SK-N-SH (cell line): ENCODE measurements at regions not wholly inside any gene's neighbourhood (a gene's known extent, or its start where the extent isn't known, plus 50 kb on each side); places are given as distances from the start of the nearest gene placed in this dataset.

Source experiments
- CTCF ChIA-PET: fragments of 300-600, 350-600 bp; formaldehyde crosslinking; extraction: SDS; loops from one replicate; lab custom pipeline; 2021; lab: Yijun Ruan, JAX
- POLR2A ChIA-PET: fragments of 350-600 bp; sonication (Branson Sonifier 250); formaldehyde crosslinking; extraction: SDS; loops from one replicate; lab custom pipeline; 2020; ENCODE audit warnings: antibody characterized with exemption, inconsistent platforms; lab: Yijun Ruan, JAX
- DNase-seq: peaks from one replicate; pipeline ENCODE4 v3.0.0; 2012
- H2AFZ ChIP-seq: fragments of 200-600 bp; sonication (generic); 2 replicates; pipeline ENCODE4 v1.8.1; 2016; ENCODE audit warnings: antibody characterized with exemption, mild to moderate bottlenecking, low read depth
- H3F3A ChIP-seq: fragments of 200-600 bp; sonication (generic); replicated peaks from 2 replicates; pipeline ENCODE3; 2016; ENCODE audit warnings: antibody characterized with exemption, mild to moderate bottlenecking; ENCODE audit not compliant: insufficient read depth
- H3K27ac ChIP-seq, 2 experiments: fragments of 200-500 bp in 1 of 2; fragments of 200-600 bp in 1 of 2; sonication (Bioruptor generic) in 1 of 2; sonication (generic), shearing (Covaris generic) in 1 of 2; 2 replicates each; pipeline versions ENCODE4 v1.5.1 to v1.6.1; 2014 to 2016; ENCODE audit warnings: low read depth in 2 of 2, inconsistent platforms in 1 of 2, low read length in 1 of 2, mild to moderate bottlenecking in 1 of 2, mixed read lengths in 1 of 2
- H3K27me3 ChIP-seq: fragments of 200-600 bp; sonication (generic), shearing (Covaris generic); 2 replicates; pipeline ENCODE4 v1.6.1; 2016; ENCODE audit warnings: mixed run types; ENCODE audit not compliant: insufficient read depth
- H3K36me3 ChIP-seq, 2 experiments: fragments of 200-500 bp in 1 of 2; fragments of 200-600 bp in 1 of 2; sonication (Bioruptor generic) in 1 of 2; sonication (generic) in 1 of 2; replicated peaks in 1 of 2; 2 replicates each; pipeline versions ENCODE3 to v1.5.1; 2014 to 2016; ENCODE audit warnings: low read length in 1 of 2, mild to moderate bottlenecking in 1 of 2; ENCODE audit not compliant: insufficient read depth in 2 of 2, control insufficient read depth in 1 of 2
- H3K4me1 ChIP-seq, 2 experiments: fragments of 200-500 bp in 1 of 2; fragments of 200-600 bp in 1 of 2; sonication (Bioruptor generic) in 1 of 2; sonication (generic), shearing (Covaris generic) in 1 of 2; 2 replicates each; pipeline versions ENCODE4 v1.5.1 to v1.6.1; 2014 to 2016; ENCODE audit warnings: low read depth in 1 of 2, low read length in 1 of 2, mixed run types in 1 of 2; ENCODE audit not compliant: insufficient read depth in 2 of 2, control insufficient read depth in 1 of 2
- H3K4me2 ChIP-seq: fragments of 200-600 bp; sonication (generic), shearing (Covaris generic); 2 replicates; pipeline ENCODE4 v1.6.1; 2017; ENCODE audit warnings: mixed run types
- H3K4me3 ChIP-seq, 2 experiments: fragments of 200-500 bp in 1 of 2; fragments of 200-600 bp in 1 of 2; sonication (Bioruptor generic) in 1 of 2; sonication (generic), shearing (Covaris generic) in 1 of 2; 2 replicates each; pipeline versions ENCODE4 v1.5.1 to v1.8.1; 2014 to 2016; ENCODE audit warnings: low read depth in 2 of 2, inconsistent platforms in 1 of 2, low read length in 1 of 2, mild to moderate bottlenecking in 1 of 2, mixed read lengths in 1 of 2, moderate library complexity in 1 of 2
- H3K79me2 ChIP-seq: fragments of 200-600 bp; sonication (generic); 2 replicates; pipeline ENCODE4 v1.8.1; 2017; ENCODE audit warnings: mild to moderate bottlenecking; ENCODE audit not compliant: insufficient read depth
- H3K9ac ChIP-seq: fragments of 200-600 bp; sonication (generic); 2 replicates; pipeline ENCODE4 v1.6.1; 2017; ENCODE audit warnings: mixed run types
- H3K9me2 ChIP-seq: fragments of 200-600 bp; sonication (generic); 2 replicates; pipeline ENCODE4 v1.6.1; 2017; ENCODE audit warnings: mixed run types
- H3K9me3 ChIP-seq: fragments of 200-600 bp; sonication (generic); 2 replicates; pipeline ENCODE4 v1.6.1; 2017; ENCODE audit warnings: mixed run types, mild to moderate bottlenecking, moderate library complexity
- H4K20me1 ChIP-seq: fragments of 200-600 bp; sonication (generic); 2 replicates; pipeline ENCODE4 v1.6.1; 2017; ENCODE audit warnings: mild to moderate bottlenecking, mixed run types; ENCODE audit not compliant: insufficient read depth
- ELF1 ChIP-seq: IDR thresholded peaks from 2 replicates; pipeline ENCODE4 v1.4.0; 2012
- EP300 ChIP-seq, 2 experiments: IDR thresholded peaks; 2 replicates each; pipeline versions ENCODE4 v1.4.0 to v1.6.1; 2012; ENCODE audit warnings: borderline replicate concordance in 1 of 2, low read depth in 1 of 2, low read length in 1 of 2
- GATA2 ChIP-seq: sonication (generic); formaldehyde crosslinking; IDR thresholded peaks from 2 replicates; pipeline ENCODE4 v1.5.0; 2020; ENCODE audit warnings: mild to moderate bottlenecking, missing genetic modification reagents
- MXI1 ChIP-seq: IDR thresholded peaks from 2 replicates; pipeline ENCODE4 v1.6.1; 2012; ENCODE audit warnings: mild to moderate bottlenecking, low read depth, low read length, improper control_type of control experiment
- NRF1 ChIP-seq: IDR thresholded peaks from 2 replicates; pipeline ENCODE4 v1.6.1; 2012; ENCODE audit warnings: low read depth, mild to moderate bottlenecking, low read length
- POLR2AphosphoS5 ChIP-seq: IDR thresholded peaks from 2 replicates; pipeline ENCODE4 v1.6.1; 2012; ENCODE audit warnings: low read depth, low read length
- RAD21 ChIP-seq: IDR thresholded peaks from 2 replicates; pipeline ENCODE4 v1.6.1; 2012; ENCODE audit warnings: mild to moderate bottlenecking, low read length
- TAF1 ChIP-seq: IDR thresholded peaks from 2 replicates; pipeline ENCODE4 v1.6.1; 2012; ENCODE audit warnings: low read depth, mild to moderate bottlenecking, low read length, moderate library complexity, borderline replicate concordance
- TCF12 ChIP-seq: IDR thresholded peaks from 2 replicates; pipeline ENCODE4 v1.4.0; 2012
- YY1 ChIP-seq: IDR thresholded peaks from 2 replicates; pipeline ENCODE4 v1.4.0; 2012; ENCODE audit warnings: low read depth, mild to moderate bottlenecking
- WGBS: methylation state at CpG from one replicate; pipeline ENCODE4 v1.1.6; 2017; ENCODE audit warnings: low lambda C conversion rate; 5-methylcytosine and 5-hydroxymethylcytosine counted together
- TF ChIP-seq, protein P1 (sequence below): fragments of 150-350 bp; IDR thresholded peaks from 2 replicates; pipeline ENCODE4 v1.6.1; 2016; ENCODE audit warnings: mild to moderate bottlenecking, low read depth, low read length
- TF ChIP-seq, protein P2 (sequence below): IDR thresholded peaks from 2 replicates; pipeline ENCODE4 v1.6.1; 2012; ENCODE audit warnings: mild to moderate bottlenecking, low read depth, low read length, moderate library complexity
- TF ChIP-seq, protein P3 (sequence below): IDR thresholded peaks from 2 replicates; pipeline ENCODE4 v1.4.0; 2012; ENCODE audit warnings: low read depth, borderline replicate concordance
- TF ChIP-seq, protein P4 (sequence below): fragments of 200-600 bp; sonication (generic); IDR thresholded peaks from 2 replicates; pipeline ENCODE4 v1.6.1; 2017; ENCODE audit warnings: antibody characterized with exemption, mild to moderate bottlenecking, moderate library complexity

DNA sequence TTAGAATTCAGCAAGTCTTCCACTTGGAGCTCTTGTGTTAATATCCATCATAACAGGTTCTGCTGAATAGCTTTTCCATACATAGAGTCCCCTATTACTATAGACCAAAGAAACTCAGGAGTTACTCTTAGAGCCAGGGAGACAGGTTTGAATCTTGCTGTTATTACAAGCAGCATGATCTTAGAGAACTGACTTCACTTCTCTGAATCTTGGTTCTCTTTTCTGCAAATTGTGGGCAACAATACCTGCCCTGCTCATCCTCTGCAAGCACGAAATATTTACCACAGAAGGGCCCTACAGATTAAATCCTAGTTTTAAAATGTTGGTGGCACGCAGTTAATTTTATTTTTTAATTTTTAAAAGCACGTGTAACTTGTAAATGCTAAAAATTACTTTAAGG, 111.7 kb downstream of the TLR4 start (continued):
- no peak for TF ChIP-seq TAF1
- TF ChIP-seq, all 33 proteins: peak for 0

DNA sequence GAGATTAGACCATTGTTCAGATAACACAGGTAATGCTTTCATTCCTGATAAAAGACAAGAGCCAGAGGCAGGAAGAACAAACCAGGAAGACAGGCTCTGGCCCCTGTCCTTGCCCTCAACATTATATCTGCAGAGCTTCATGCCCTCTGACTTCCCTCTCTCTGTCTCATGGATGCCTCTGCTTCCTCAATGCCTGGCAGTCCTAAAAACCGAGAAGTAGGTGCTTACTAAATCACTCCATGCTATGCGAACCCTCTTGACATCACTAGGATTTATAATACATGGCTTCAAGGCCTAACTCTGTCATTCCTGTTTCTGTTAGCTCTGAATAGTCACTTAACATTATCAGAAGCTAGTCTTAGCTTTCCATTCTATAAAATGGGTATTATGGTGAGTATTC, 117.8 kb downstream of the TLR4 start:
- Histone ChIP-seq H3K9me3 (no peaks in the 10 kb centered on the region), H3K79me2 (no peaks in the 10 kb centered on the region), H3F3A (no peaks in the 10 kb centered on the region), H3K4me3 (no peak overlapping the region), H3K36me3 (no peaks in the 10 kb centered on the region), H3K9ac (no peak overlapping the region), H3K27ac (no peak overlapping the region), H4K20me1 (no peaks in the 10 kb centered on the region), H3K9me2 (no peaks in the 10 kb centered on the region), H3K4me1 (no peaks in the 10 kb centered on the region; a peak in 1 of 4 replicates), H2AFZ (no peak overlapping the region), H3K27me3 (no peaks in the 10 kb centered on the region), H3K4me2 (no peak overlapping the region)
- no peak for DNase-seq
- ChIA-PET CTCF (no interaction called here), POLR2A (no interaction called here)
- TF ChIP-seq GATA2 (CRISPR knock-in tag) (no peak), ELF1 (no peak), TCF12 (no peak), YY1 (no peak), POLR2AphosphoS5 (no peak), EP300 (IDR thresholded peaks at IDR 0.05; ENCODE audit: borderline replicate concordance in 1 of 2, low read depth in 1 of 2, low read length in 1 of 2) (no peak), MXI1 (no peak), TAF1 (no peak), NRF1 (no peak), RAD21 (no peak)
- TF ChIP-seq, protein P1, sequence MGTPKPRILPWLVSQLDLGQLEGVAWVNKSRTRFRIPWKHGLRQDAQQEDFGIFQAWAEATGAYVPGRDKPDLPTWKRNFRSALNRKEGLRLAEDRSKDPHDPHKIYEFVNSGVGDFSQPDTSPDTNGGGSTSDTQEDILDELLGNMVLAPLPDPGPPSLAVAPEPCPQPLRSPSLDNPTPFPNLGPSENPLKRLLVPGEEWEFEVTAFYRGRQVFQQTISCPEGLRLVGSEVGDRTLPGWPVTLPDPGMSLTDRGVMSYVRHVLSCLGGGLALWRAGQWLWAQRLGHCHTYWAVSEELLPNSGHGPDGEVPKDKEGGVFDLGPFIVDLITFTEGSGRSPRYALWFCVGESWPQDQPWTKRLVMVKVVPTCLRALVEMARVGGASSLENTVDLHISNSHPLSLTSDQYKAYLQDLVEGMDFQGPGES, result no peak
- TF ChIP-seq, protein P2, sequence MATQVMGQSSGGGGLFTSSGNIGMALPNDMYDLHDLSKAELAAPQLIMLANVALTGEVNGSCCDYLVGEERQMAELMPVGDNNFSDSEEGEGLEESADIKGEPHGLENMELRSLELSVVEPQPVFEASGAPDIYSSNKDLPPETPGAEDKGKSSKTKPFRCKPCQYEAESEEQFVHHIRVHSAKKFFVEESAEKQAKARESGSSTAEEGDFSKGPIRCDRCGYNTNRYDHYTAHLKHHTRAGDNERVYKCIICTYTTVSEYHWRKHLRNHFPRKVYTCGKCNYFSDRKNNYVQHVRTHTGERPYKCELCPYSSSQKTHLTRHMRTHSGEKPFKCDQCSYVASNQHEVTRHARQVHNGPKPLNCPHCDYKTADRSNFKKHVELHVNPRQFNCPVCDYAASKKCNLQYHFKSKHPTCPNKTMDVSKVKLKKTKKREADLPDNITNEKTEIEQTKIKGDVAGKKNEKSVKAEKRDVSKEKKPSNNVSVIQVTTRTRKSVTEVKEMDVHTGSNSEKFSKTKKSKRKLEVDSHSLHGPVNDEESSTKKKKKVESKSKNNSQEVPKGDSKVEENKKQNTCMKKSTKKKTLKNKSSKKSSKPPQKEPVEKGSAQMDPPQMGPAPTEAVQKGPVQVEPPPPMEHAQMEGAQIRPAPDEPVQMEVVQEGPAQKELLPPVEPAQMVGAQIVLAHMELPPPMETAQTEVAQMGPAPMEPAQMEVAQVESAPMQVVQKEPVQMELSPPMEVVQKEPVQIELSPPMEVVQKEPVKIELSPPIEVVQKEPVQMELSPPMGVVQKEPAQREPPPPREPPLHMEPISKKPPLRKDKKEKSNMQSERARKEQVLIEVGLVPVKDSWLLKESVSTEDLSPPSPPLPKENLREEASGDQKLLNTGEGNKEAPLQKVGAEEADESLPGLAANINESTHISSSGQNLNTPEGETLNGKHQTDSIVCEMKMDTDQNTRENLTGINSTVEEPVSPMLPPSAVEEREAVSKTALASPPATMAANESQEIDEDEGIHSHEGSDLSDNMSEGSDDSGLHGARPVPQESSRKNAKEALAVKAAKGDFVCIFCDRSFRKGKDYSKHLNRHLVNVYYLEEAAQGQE, result no peak
- TF ChIP-seq, protein P3, sequence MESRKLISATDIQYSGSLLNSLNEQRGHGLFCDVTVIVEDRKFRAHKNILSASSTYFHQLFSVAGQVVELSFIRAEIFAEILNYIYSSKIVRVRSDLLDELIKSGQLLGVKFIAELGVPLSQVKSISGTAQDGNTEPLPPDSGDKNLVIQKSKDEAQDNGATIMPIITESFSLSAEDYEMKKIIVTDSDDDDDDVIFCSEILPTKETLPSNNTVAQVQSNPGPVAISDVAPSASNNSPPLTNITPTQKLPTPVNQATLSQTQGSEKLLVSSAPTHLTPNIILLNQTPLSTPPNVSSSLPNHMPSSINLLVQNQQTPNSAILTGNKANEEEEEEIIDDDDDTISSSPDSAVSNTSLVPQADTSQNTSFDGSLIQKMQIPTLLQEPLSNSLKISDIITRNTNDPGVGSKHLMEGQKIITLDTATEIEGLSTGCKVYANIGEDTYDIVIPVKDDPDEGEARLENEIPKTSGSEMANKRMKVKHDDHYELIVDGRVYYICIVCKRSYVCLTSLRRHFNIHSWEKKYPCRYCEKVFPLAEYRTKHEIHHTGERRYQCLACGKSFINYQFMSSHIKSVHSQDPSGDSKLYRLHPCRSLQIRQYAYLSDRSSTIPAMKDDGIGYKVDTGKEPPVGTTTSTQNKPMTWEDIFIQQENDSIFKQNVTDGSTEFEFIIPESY, result no peak
- TF ChIP-seq, protein P4, sequence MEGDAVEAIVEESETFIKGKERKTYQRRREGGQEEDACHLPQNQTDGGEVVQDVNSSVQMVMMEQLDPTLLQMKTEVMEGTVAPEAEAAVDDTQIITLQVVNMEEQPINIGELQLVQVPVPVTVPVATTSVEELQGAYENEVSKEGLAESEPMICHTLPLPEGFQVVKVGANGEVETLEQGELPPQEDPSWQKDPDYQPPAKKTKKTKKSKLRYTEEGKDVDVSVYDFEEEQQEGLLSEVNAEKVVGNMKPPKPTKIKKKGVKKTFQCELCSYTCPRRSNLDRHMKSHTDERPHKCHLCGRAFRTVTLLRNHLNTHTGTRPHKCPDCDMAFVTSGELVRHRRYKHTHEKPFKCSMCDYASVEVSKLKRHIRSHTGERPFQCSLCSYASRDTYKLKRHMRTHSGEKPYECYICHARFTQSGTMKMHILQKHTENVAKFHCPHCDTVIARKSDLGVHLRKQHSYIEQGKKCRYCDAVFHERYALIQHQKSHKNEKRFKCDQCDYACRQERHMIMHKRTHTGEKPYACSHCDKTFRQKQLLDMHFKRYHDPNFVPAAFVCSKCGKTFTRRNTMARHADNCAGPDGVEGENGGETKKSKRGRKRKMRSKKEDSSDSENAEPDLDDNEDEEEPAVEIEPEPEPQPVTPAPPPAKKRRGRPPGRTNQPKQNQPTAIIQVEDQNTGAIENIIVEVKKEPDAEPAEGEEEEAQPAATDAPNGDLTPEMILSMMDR, result no peak
- WGBS, result 6% methylated on average over 2 of the region's 2 CpGs
